Stimulated activated CD4-positive, alpha-beta T cell treated with anti-CD3 and anti-CD28 coated beads, Interleukin-1b, Interleukin-23, amount 100 ng/mL, for 1 hour (primary cell): ENCODE measurements at regions not wholly inside any gene's neighbourhood (a gene's known extent, or its start where the extent isn't known, plus 50 kb on each side); places are given as distances from the start of the nearest gene placed in this dataset.

Source experiments
- DNase-seq, 2 donors: peaks; one replicate each; pipeline ENCODE4 v3.0.0-alpha.2; 2020; ENCODE audit warnings: low read depth in 2 of 2

- no peak for DNase-seq
Observed at GRCh38 chr20:22404419-22405170, 179.8 kb downstream of the FOXA2 start.

DNA sequence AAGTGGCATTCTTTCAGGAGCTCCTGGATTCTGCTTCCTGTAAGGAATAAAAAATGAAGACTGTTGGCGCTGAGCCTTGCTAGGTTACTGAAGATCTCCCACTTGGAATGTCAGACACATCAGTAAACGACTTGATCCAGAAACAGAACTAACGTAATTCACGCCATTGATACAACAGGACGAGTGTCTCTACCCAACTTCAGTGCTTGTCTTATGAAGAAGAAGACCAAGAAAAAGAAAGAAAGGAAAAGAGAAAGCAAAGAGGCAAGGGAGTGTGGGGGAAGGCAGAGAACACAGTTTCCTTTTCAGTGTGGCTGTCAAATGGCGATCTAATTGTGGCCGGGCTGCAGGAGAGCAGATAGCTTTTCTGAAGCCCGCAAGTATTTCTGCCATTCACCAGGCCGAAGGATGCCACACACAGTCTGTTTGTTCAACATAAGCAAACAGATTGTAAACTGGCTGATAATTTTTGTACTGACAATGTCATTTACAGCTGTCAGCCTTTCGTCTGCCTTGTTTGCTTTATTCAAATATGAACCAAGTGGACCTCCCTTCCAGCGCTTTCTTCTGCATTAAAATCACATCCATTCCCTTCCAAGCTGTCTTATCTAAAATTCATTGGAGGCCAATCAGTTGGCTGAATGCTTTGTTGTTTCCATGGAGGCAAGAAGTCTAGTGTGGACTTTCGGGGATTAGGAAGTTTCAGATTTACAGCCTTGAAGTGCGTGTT, 180.6 kb downstream of the FOXA2 start:
- DNase-seq: no peak

- DNase-seq: no peak
Observed at GRCh38 chr20:22403022-22403631, 181.2 kb downstream of the FOXA2 start.

DNA sequence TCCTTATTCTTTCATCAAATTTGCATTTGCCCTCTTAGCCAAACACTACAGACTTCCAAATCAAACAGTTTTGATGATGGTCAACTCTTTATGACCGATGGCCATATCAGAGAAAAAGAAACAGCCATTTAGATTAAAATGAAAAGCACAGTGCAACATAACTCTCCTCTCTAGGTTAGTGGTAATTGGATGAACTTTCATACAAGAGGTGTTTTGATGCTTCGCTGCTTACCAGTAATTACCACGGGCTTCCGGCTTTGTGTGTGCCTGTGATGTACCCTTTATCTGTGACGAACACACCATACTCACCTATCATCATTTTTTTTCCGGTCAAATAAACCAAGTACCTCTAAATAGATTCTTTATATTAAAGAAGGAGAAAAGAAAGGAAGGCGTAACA, 181.8 kb downstream of the FOXA2 start:
- no peak for DNase-seq

GRCh38 chr20:22400440-22400839, 183.9 kb downstream of the FOXA2 start:
- no peak for DNase-seq

GRCh38 chr20:22394583-22394982, 189.8 kb downstream of the FOXA2 start:
- no peak for DNase-seq

DNA sequence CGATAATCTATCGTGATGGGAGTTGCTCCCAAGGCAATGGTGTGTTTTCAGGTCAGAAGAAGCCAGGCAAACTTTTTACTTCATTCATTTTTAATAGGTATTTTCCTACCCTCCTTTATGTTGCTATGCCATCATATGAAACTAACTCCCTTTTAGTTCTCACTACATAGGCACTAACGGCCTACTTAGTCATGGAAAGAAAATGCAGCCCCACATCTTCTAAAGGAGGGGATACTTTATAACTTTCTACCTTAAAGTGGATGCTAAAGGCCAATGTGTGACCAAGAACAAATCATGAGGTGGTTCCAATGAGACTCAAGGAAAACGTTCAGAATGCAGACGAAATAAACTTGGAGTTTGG, 193.8 kb downstream of the FOXA2 start:
- DNase-seq: no peak

DNA sequence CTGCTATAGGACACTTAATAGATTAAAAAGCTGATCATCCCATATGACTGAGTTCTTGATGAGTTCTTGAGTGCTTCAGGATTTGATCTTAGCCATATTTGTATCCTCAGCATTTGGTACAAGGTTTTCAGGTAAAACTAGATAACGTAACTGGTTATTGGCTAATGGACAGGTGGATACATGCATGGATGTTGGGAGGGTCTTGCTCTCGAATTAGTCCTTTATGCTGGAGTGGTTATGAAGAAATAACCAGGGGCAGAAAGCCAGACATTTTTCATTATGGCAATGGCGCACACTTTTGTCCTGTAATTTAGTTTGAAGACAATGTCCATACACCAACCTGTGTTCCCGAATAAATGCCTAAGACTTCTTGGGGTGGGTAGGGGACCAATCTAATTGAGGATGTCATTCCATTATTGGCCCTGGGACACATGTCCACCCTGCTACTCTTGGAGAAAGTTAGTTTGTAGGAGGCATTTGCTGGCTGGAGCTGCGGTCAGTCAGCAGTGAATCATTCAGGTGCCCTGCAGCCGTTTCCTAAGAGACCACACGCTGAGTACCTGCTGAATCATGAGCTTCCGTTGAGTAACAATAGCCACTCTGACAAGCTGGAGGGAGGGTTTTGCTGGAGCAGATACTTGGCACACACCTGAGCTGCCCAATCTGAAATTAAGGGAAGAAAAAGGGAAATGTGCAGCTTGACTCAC, 194.4 kb downstream of the FOXA2 start:
- no peak for DNase-seq

DNA sequence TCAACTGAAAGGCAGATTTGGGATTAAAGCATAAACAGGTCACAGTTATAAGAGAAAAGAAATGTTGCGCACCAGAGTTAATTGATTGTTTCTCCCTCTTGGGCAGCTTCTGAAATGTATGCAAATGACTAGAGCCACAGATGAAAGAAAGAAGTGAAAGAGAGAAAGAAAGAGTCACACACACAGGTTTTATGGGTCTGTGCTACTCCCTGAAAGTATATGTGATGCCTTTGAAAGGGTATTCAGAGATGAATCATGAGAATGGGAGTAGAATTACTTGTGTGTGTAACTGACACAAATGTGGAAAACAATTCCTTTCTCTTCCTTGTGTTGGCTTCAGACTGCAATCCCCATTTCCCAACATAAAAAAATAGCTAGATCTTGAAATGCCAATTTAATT, 196.9 kb downstream of the FOXA2 start:
- DNase-seq: no peak

GRCh38 chr20:22386306-22386623, 198.1 kb downstream of the FOXA2 start:
- no peak for DNase-seq

GRCh38 chr20:22385602-22386305, 198.6 kb downstream of the FOXA2 start:
- no peak for DNase-seq

GRCh38 chr20:22384978-22385377, 199.4 kb downstream of the FOXA2 start:
- DNase-seq: no peak

- no peak for DNase-seq
Observed at GRCh38 chr20:22383156-22383555, 201.2 kb downstream of the FOXA2 start.

DNA sequence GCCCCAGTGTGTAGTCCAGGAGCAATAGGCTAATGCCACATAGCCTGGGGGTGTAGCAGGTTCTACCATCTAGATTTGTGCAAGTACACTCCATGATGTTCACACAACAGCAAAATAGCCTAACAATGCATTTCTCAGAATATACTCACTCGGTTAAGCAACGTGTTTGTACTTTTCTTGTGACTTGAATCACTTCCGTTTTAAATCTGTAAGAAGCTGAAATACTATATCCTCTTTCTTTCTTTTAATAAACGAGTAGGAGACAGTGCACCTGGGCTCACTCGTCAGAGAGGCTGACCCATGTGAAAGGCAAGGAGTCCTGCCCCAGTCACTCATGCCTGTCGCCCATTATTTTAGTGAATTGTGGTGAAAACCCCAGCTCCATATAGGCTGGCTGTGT, 201.6 kb downstream of the FOXA2 start:
- no peak for DNase-seq

GRCh38 chr20:22381812-22382416, 202.5 kb downstream of the FOXA2 start:
- DNase-seq: no peak

DNA sequence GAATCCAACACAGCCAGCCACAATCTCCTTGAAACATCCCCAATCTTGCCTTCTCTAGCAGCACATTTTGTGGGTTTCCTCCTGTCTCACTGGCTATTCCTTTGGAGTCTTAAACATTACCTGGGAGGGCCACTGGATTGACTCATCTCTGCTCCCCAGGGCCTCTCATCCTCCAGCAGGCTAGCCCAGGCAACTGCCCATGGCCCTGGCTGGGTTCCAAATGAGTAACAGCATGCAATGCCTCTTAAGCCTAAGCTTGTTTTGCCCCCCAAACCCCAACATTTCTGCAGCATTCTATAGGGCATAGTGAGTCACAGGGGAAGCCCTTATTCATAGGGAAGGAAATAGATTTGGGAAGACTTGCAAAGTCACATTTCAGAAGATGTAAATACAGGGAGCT, 204.9 kb downstream of the FOXA2 start:
- no peak for DNase-seq

- no peak for DNase-seq
Observed at GRCh38 chr20:22374678-22375590, 209.4 kb downstream of the FOXA2 start.

- DNase-seq: no peak
Observed at GRCh38 chr20:22374066-22374465, 210.3 kb downstream of the FOXA2 start.

DNA sequence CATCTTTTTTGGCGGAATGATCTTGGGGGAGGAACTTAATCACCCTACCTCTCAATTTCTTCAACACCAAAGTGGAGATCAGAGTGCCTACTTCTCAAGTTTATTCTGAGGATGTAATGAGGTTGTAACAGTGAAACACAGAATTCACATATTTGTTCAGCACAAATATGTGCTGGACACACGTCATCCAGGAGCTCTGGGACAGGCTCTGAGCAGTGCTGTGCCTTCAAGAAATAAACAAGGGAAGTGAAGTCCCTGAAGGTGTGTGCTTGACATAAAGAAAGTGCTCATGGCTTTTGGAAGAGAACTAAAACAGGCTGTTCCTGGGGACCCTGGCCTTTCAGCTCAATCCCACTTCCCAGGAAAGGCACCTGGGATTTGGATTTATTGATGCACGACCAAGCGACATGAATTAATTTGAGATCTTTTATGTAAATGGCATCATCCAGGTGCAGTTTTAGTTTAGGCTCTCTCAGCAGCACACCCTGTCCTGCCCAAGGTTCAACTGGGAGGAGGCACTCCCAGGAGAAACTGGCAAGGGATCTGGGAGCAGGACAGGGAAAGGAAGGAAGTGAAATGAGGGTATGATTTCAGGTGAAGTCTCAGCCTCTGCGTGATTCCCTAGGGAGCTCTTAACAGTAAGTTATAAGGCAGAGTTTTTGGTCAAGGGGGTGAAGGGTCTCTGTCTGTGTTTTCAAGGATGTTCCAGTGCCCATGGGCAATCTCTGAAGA, 211.0 kb downstream of the FOXA2 start:
- no peak for DNase-seq

- DNase-seq: no peak
Observed at GRCh38 chr20:22371843-22372242, 212.5 kb downstream of the FOXA2 start.
